Smooth muscle cell of the brain vasculature (primary cell): ENCODE measurements at regions not wholly inside any gene's neighbourhood (a gene's known extent, or its start where the extent isn't known, plus 50 kb on each side); places are given as distances from the start of the nearest gene placed in this dataset.

Experiments
- DNase-seq: peaks from one replicate; pipeline ENCODE4 v3.0.0-alpha.2; 2012; ENCODE audit warnings: low read depth, low spot score

DNA sequence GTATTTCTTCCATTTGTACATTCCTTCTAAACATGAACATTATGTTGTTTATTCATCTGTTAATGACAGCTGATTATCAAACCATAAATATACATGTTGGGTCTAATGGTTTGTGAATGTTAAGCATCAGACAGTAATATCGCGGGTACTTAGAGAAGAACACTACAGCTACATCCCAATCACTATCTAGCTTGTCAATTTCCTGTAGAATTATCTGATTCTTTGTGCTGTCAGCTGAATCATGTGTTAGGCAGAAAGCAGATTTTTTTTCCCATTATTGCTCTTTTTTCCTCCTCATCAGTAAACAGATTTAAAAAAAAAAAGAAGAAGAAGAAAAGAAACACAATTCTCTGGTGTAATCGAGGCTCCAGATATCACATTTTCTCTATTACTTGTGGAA, 183.6 kb upstream of the CTBP2 start:
- DNase-seq: no peak

DNA sequence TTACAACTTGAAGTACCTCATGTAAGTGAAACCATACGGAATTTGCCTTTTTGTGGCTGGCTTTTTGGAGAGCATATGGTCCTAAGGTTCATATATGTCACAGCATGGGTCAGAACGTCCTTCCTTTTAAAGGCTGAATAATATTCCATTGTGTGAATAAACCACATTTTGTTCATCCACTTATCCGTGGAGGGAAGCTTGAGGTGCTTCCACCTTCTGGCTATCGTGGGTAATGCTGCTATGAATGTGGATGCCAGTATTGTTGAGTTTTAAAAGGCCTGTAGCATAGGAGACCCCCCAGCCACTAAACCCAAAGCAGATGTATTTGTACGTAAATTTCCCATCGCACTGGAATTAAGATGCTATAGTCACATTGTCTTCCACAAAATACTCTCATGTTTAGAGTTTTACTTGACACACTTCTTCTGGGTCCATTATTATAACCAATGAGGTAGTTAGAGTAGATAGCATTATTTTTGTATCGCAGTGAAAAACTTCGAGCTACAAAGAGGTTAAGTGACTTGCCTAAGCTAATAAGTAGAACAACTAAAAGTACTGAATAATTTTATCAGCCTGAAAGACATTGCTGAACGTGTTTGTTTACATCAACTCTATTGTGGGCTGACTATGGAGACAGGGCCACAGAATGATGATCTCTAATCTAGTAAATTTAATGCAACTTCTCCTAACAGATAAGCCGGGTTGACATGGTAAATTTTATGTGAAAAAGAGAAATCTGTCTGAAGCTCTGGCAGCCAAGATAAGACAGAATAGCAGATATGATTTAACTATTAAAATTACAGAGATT, 183.0 kb upstream of the CTBP2 start:
- no peak for DNase-seq

DNA sequence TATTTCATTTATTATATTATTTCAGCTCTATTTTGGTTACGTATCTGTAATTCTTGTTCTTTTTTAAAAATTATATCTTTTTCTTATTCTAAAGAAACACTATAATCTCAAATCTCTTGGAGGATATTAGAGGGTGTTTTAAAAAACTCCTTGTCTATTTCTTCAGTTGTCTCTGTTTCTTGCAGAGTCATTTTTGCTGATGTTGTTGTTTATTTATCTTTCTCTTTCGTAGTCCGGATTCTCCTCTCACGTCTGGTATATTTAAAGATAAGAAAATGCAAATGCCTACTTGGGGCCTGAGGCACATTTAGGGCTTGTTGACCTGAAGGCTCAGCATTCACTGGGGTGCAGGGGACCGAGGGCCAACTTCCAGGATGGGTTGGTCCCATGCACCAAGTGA, 181.2 kb upstream of the CTBP2 start:
- no peak for DNase-seq

DNA sequence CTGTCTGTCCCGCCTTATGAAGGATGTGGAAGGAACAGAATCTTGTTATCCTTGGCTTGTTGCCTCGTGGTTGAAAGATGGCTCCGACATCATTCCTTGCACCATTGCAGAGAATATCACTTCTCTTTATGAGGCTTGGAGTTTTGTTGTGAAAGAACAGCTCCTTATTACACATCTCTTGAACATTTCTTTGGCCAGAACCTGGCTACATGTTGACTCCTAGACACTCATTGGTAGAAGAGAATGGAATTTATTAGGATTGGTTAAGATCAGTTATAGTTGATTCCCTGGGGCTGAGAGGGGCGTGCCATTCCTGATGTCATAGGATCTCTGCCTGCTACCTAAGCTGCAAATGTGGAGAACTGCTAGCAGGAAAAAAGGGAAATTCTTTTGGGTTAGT, 180.5 kb upstream of the CTBP2 start:
- DNase-seq: no peak

DNA sequence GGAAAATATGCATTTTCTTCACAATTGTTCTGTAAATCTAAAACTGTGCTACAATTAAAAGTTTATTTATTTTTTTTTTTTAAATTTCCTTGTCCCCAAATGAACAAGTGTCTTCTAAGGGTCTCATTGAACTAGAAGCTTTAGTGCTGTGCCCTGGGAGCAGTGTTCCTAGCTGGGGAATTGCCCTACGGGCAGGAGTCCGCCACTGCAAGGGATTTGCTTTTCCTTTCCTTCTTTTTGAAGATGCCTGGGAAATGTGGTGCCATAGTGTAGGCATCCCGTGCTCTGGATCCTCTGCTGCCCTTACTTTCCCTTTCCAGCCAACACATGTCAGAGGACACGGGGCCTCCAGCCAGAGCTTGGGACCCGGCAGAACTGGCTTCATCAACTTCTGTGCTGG, 177.1 kb upstream of the CTBP2 start:
- DNase-seq: no peak

DNA sequence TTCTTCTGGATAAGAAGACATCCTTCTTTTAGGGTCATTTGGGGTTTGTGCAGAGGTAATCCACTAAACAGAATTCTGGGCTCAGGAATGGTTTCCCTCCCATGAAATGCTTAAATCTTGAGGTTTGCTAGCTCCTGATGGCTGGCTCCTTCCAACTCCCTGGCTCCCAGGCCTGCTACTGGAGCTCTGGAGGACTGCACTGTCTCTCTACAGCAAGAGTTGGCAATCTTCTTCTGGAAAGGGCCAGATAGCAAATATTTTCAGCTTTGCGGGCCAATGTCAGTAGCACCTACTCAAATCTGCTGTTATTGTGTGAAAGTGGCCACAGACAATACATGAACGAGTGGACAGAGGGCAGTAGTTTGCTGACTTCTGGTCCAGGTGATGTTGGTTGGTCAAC, 174.2 kb upstream of the CTBP2 start:
- no peak for DNase-seq

DNA sequence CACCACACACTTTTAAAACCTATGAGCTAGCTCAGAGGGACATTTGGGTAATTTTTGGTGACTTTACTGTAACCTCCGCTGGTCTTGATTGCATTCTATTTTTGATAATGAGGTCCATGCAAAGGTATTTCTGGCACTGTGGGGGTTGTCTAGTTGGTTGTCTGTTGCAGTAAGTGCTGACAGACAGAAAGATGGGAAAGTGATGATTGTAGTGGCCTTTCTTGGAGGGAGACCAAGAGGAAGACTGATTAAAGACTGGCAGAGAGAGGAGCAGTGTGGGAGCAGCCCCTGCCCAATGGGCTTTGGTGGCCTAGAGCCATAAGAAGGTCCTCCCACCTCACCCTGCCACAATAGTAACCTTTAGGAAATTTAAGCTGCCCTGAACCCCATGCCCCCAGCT, 173.4 kb upstream of the CTBP2 start:
- no peak for DNase-seq

DNA sequence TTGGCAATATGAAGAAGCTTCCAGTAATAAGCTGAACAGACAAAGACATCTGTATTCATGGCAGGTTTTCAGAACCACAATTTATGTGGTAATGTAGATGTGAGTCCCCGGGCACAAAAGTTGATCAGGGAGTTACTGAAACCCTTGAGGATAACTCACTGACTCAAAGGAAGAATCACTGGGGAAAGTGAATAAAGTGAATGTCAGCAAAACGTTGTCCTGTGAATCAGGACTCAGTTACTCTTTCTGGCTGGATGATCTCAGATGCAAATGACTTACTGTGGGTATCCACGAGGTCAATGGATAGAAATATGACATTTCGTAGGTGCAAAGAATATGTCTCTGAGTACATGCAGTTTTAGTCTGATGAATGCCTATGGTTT, 172.8 kb upstream of the CTBP2 start:
- DNase-seq: no peak

DNA sequence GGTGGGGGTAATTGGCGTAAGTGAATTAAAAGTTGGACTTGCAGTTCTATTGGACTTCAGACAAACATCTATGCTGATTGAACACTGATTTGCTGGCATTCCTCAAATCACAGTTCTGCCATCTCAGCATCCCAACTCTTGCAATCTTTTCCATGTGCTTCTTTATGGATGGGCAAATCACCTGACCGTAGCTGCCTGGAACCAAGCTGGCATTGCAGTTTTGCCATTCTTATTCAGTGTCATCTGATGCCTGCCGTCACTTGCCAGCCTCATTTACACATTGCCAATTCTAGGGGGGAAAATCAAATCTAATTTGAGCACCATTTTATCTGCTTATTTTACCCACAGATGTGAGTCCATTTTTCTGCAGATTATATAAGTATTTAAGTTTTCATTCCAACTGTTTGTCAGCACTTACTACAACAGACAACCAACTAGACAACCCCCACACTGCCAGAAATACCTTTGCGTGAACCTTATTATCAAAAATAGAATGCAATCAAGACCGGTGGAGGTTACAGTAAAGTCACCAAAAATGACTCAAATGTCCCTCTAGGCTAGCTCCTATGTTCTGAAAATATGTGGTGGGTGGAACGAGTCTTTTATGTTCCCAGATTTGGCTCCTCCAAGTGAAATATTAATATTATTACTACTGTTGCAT, 172.3 kb upstream of the CTBP2 start:
- no peak for DNase-seq

DNA sequence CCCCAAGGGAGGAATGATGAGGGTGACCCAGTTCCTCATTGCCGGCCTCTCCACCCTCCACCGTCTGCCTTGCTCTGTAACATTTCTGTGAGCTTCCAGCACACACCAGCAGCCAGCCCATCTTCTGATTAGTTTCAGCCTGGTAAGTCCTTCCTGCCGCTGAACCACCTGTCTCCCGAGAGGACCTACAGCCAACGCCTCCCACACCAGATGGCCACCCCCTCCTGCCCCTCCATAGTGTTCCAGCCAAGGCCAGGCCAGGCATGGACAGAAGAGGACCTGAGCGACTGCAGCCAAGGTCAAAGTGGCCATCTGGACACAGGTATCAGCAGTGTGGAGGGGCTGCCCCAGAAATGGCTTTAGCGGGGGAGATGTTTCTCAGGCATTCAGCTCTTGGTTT, 170.7 kb upstream of the CTBP2 start:
- DNase-seq: no peak

DNA sequence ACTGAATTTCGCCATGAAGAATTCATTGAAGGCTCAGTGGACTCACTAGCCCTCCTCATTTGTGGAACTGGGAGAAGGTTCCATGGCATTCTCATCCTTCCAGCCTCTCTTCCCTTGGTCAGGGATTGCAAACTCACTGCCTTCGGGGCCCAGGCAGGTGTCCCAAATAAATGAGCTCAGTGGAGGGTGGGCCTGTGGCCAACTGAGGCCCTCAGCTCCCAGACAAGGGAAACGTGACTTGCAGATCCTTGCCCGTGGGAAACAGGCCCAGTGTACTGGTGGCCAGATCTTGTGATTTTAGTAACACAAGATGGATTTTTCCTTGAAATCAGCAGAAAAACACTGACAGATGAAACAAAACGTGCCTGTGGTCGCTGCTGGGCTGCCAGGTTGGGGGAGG, 168.7 kb upstream of the CTBP2 start:
- DNase-seq: no peak

DNA sequence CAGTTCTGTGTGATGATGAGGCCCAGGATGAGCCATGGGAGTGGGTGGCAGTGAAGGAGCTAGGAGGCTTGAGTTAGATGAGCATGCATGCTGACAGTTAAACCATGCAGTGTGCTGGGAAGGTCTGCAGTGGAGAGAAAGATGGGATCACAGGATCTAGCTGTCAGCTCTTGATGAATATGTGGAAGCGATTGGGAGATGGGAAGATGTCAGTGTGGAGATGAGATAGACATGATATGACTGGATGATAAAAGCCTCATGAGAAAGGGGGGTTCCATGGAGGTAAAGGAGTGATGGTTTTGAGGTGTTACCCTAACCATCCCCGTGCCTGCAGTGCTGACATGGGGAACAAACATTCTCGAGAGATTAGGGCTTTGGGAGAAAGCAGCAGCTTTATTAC, 165.0 kb upstream of the CTBP2 start:
- DNase-seq: no peak

DNA sequence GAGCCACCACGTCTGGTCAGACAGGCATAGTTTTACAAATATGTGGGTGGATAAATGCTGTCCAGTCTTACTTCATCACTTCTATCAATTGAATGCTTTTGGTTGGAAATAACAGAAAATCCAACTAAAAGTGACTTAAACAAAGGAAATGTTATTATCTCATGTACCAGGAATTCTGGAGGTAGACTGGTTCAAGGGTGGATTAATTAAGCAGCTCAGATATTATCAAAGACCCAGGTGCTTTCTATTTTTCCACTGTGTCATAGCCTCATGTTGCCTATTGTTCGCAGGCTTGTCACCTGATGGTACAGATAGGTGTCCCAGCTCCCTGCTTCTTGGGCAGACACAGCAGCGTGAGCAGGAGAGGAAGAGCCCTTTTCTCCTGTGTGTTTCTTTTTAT, 156.1 kb upstream of the CTBP2 start:
- no peak for DNase-seq

DNA sequence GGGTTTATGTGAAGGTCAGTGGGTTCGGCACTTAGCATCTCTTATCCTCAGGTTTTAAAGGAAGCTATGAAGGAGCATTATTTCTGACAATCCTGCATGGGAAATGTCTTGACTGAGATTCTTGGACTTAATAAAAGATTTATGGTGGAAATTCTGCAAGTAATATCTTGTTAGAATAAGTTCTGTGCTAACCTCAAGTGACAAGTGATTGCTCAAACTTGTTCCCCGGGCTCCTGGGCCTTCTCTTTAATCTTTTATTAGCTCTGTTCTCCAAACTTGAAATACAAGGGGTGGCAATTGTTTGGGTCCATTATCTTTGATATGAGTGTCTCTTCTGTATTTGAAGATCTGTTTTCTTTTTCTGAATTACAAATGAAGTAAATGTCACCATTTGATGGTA, 140.6 kb upstream of the CTBP2 start:
- no peak for DNase-seq

DNA sequence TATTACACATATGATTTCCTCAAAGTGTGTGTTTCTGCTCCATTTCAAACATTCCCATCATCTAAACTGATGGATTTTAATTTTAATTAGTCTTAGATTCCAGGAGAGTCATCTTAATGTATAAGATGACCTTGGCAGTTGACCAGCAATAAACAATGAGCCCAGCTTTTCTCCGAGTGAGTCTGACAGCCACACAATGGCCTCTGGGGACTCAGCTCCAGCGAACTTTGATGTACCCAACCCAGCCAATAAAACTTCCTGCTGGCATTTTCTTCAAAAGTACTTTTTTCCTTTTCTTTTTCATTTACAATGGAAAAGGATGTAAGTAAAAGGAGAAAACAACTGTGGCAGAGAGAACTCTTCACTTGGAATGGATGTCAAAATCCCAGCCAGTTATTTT, 139.1 kb upstream of the CTBP2 start:
- no peak for DNase-seq

DNA sequence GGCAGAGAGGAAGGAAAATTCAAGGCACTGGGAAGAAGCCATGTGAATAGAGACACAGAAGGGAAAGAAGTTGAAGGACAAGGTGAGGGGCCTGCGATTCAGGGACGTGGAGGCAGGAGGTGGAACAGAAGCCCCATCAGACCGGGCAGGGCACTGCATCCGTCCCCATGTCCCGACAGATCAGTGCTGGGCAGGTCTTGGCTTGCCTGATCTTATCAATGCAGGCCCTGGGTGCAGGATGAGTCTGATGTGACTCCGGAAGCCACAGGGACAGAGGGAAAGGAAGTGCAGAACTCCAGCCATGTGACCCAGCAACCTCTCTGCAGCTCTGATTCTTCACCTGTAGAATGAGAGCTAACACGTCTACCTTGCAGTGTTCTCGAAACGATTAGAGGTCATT, 136.2 kb upstream of the CTBP2 start:
- no peak for DNase-seq

DNA sequence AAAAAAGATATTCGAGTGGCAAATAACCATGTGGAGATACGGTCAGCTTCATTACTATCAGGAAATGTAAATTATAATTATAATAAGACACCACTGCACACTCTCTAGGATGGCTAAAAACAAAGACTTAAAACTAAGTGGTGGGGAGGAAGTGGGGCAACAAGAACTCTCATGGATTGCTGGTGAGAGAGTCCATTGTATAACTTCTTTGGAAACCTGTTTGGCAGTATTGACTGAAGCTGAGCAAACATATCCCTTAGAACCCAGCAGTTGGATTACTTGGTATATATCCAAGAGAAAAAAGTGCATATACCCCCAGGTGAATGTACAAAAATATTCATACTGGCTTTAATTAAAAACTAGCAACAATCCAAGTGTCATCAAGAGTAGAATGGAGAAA, 133.7 kb upstream of the CTBP2 start:
- DNase-seq: no peak

DNA sequence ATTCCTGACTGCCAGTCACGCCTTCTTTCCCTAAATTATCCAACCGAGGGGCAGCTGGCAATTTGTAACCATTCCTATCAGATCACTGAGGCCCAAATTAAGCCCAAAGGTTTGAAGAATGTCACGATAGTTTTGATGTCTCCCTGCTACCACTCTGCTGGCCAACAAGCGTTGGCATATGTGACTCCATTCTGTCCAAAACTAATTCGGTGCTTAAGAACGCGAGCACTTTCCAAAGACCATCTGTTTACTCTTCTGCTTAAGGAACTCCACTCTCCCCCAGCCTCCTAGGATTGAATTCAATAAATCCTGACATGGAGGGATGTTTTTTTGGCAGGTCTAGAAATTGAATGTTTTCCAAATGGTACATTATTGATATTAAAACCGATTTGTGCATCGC, 131.5 kb upstream of the CTBP2 start:
- DNase-seq: no peak

DNA sequence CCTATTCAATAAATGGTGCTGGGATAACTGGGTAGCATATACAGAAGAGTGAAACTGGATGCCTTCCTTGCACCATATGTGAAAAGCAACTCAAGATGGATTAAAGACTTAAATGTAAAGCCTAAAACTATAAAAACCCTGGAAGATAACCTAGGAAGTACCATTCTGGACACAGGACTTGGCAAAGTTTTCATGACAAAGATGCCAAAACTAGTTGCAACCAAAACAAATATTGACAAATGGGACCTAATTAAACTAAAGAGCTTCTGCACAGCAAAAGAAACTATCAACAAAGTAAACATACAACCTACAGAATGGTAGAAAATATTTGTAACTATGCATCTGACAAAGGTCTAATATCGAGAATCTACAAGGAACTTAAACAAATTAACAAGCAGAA, 129.1 kb upstream of the CTBP2 start:
- no peak for DNase-seq

DNA sequence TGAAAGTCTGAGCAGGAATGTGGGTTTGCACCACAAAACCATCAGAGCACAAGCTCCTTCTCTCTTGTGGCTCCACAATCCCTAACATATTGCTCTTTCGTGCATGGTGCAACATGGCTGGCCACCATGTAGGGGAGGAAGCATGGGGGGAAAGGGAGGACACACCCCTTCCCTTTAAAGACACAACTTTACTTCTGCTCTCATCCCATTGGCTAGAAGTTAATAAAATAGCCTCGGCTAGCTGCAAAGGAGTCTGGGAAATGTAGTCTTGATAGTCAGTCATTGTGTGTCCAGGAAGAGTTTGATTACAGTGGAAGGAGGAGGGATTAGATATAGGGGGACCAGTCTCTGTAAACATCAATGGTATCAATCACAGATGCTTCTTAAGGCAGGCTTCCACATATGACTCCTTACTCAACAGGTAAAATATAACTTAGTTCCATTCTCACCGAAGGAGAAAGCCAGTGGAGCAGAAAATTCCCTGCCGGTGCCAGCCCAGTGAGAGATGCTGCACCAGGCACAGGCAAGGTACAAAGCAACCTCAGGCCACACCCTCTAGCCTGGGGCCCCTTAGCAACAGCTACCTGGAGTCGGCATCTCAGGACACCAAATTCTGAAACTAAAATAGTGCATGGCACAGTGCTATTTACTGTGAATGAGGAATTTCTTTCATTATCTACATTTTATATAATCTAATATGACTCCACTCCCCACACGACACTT, 124.7 kb upstream of the CTBP2 start:
- no peak for DNase-seq

DNA sequence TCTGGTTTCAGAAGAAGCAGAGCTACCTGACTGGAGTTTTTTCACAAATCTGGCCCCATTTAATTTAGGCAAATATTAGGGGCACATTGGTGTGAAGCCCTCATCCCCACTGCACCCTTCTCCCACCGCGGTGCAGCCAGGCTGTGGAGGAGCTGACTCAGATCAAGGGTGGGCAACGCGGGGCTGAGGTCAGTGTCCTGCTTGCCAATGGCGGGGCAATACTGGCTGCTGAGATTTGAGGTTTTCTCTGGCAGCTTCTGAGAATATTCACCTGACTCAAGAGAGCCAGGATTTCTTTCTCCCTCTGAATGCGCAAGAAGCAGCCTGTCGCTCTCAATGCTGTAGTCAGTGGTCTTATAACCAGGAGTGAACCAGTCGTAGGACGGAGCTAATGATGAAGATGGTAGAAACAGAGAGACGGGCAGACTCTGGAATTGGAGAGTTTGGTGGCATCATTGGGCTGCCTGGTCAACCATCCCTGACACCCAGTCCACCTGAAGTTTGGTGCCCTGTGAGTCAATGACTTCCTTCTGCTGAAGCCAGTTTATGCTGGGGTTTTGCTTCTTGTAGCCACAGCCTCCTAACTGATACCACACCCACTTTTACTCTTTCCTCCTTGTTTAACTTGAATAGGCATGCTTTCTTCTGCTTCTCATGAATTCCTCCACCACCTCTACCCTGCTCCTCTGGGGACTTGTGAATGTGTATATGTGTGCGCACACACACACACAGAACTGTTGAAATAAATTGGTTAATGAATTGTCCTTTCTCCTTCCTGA, 123.7 kb upstream of the CTBP2 start:
- DNase-seq: no peak

DNA sequence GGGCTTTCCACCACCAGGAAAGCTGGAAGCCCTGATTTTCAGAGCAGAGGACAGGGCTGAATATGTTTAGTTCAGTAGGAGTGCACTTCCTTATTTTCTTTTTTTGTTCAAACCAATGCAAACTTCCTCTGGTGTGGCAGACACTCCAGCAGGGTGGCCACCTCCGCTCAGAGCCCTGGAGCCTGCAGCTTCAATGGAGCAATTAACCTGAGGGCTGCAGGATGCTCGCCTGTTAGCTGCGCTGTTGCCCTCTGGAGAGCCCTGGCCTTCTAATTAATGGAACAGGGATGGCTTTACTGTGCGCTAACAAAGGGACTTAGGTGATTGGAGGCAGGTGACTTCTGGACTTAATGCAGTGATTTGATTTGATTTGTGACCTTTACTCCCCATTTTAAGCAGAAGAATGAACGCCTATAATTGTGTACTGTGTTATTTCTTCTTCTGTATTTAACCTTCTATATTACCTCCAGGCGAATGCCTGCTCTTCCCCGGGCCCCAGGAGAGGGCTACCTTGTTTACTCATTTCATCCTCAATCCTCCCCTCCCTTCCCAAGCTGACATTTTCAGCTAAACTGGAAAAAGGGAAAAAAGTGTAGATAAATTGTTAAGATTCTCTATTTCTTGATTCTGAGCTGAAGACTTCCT, 123.0 kb upstream of the CTBP2 start:
- DNase-seq: no peak
